Tibial nerve (tissue), 4 donors: ENCODE measurements at regions not wholly inside any gene's neighbourhood (a gene's known extent, or its start where the extent isn't known, plus 50 kb on each side); places are given as distances from the start of the nearest gene placed in this dataset.

Experiments
- DNase-seq, 2 donors: peaks; one replicate each; pipeline ENCODE4 v3.0.0-alpha.2; 2019; ENCODE audit warnings: low spot score in 2 of 2
- H3K27ac ChIP-seq, 4 donors: fragments of 200-600 bp; sonication (generic) in 3 of 4; one replicate each; pipeline ENCODE4 v1.5.1; 2017 to 2019; ENCODE audit warnings: mild to moderate bottlenecking in 1 of 4
- H3K27me3 ChIP-seq, 2 donors: fragments of 200-600 bp; sonication (generic) in 1 of 2; one replicate each; pipeline versions ENCODE4 v1.5.1 to v1.6.0; 2017 to 2019
- H3K36me3 ChIP-seq, 3 donors: fragments of 200-600 bp; sonication (generic); one replicate each; pipeline ENCODE4 v1.5.1; 2018 to 2019
- H3K4me1 ChIP-seq, 4 donors: fragments of 200-600 bp; sonication (generic) in 3 of 4; one replicate each; pipeline ENCODE4 v1.5.1; 2017 to 2019
- H3K4me3 ChIP-seq, 4 donors: fragments of 200-600 bp; sonication (generic) in 3 of 4; one replicate each; pipeline ENCODE4 v1.5.1; 2017 to 2019; ENCODE audit warnings: mild to moderate bottlenecking in 1 of 4, moderate library complexity in 1 of 4
- H3K9me3 ChIP-seq, 4 donors: fragments of 200-600 bp; sonication (generic) in 3 of 4; one replicate each; pipeline ENCODE4 v1.5.1; 2017 to 2019
- EP300 ChIP-seq, 2 donors: sonication (generic); formaldehyde crosslinking; IDR thresholded peaks; one replicate each; pipeline ENCODE4 v1.6.1; 2017; ENCODE audit warnings: antibody characterized with exemption in 2 of 2, mild to moderate bottlenecking in 1 of 2
- POLR2A ChIP-seq, 2 donors: fragments of 450-650 bp; IDR thresholded peaks; one replicate each; pipeline ENCODE4 v1.6.1; 2017; ENCODE audit warnings: antibody characterized with exemption in 2 of 2, mild to moderate bottlenecking in 2 of 2, moderate library complexity in 2 of 2
- WGBS, 2 donors: methylation state at CpG; one replicate each; pipeline ENCODE4 v1.1.5; 2018; 5-methylcytosine and 5-hydroxymethylcytosine counted together
- TF ChIP-seq, protein P1 (sequence below), 5 experiments: fragments of 200-600 bp in 3 of 5; fragments of 450-650 bp in 2 of 5; sonication (generic) in 3 of 5; IDR thresholded peaks; one replicate each; pipeline ENCODE4 v1.5.1; 2016 to 2019; ENCODE audit warnings: antibody characterized with exemption in 5 of 5, mild to moderate bottlenecking in 3 of 5, moderate library complexity in 2 of 5

DNA sequence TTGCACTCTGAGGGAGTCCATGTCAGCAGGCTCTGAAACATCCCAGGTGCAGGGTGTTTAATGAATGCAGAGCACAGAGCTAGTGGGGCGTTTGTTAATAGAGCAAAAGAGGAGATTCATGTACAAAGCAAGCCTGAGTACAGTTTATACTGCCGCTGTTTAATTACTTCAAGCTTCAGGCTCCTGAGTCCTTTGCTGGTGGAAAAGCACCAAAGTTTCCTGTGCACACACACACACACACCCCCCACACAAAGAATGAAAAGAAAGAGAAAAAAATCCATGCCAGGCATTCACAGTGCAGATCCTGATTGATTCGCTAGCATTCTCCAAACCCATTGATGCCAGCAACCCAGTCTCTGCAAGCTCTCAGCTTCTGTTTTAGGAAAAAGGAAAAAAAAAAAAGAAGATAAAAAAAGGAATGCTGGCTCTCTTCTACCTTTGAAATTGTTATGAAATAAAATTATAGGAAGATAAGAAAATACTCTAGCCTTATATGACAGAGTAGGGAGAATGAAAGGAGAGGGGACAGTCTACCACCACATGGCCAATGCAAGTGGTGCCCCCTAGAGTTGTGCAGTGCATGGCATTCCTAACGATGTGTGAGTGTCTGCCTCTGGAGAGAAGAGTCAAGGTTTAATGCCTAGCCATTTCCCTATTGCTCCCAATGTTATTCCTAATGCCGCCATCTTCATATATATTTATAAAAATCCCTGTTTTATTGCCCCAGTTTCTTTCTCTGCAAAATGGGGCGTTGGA is 216.5 kb downstream of the TMEM114 start:
- no peaks in the 10 kb centered on the region for H3K27me3 ChIP-seq
- no peak overlapping the region for H3K4me3 ChIP-seq
- H3K9me3 ChIP-seq, result peaks cover 0 to 17% (median 0%) of the 10 kb centered on the region in 4 donors
- no peaks in the 10 kb centered on the region for H3K4me1 ChIP-seq
- WGBS, 2 donors, result 56 to 58% methylated on average over 6 of the region's 6 CpGs
- H3K36me3 ChIP-seq, result no peaks in the 10 kb centered on the region
- TF ChIP-seq POLR2A (IDR thresholded peaks at IDR 0.05) (no peak), EP300 (IDR thresholded peaks at IDR 0.05) (no peak)
- TF ChIP-seq, protein P1, sequence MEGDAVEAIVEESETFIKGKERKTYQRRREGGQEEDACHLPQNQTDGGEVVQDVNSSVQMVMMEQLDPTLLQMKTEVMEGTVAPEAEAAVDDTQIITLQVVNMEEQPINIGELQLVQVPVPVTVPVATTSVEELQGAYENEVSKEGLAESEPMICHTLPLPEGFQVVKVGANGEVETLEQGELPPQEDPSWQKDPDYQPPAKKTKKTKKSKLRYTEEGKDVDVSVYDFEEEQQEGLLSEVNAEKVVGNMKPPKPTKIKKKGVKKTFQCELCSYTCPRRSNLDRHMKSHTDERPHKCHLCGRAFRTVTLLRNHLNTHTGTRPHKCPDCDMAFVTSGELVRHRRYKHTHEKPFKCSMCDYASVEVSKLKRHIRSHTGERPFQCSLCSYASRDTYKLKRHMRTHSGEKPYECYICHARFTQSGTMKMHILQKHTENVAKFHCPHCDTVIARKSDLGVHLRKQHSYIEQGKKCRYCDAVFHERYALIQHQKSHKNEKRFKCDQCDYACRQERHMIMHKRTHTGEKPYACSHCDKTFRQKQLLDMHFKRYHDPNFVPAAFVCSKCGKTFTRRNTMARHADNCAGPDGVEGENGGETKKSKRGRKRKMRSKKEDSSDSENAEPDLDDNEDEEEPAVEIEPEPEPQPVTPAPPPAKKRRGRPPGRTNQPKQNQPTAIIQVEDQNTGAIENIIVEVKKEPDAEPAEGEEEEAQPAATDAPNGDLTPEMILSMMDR (IDR thresholded peaks at IDR 0.05), result no peak
- no peak overlapping the region for H3K27ac ChIP-seq
- DNase-seq, result no peak

DNA sequence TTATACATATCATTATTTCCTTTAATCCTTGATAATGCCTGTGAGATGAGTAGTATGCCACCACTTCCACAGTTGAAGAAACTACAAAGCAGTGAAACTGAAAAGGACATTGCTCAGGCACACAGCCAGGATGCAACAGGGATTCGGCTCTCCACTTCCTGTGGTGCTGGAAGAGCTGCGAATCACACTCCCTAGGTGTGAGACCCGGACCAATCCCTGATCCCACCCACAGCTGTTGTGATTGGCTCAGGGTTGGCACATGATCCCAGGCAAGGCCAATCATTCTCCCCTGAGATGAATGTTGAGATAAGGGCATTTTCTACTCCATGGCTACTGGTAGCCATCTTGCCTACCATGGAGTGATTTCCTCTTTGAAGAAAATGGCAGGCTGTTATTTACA is 218.2 kb downstream of the TMEM114 start:
- TF ChIP-seq POLR2A (IDR thresholded peaks at IDR 0.05) (no peak), EP300 (IDR thresholded peaks at IDR 0.05) (no peak)
- TF ChIP-seq, protein P1 (IDR thresholded peaks at IDR 0.05), result no peak
- no peak for DNase-seq
- Histone ChIP-seq H3K27ac (no peak overlapping the region), H3K4me1 (no peaks in the 10 kb centered on the region), H3K4me3 (no peak overlapping the region), H3K36me3 (no peaks in the 10 kb centered on the region), H3K27me3 (no peaks in the 10 kb centered on the region), H3K9me3 (peaks cover 0 to 20% (median 0%) of the 10 kb centered on the region in 4 donors)
- WGBS, 2 donors, result 65 to 82% methylated on average over 3 of the region's 3 CpGs

DNA sequence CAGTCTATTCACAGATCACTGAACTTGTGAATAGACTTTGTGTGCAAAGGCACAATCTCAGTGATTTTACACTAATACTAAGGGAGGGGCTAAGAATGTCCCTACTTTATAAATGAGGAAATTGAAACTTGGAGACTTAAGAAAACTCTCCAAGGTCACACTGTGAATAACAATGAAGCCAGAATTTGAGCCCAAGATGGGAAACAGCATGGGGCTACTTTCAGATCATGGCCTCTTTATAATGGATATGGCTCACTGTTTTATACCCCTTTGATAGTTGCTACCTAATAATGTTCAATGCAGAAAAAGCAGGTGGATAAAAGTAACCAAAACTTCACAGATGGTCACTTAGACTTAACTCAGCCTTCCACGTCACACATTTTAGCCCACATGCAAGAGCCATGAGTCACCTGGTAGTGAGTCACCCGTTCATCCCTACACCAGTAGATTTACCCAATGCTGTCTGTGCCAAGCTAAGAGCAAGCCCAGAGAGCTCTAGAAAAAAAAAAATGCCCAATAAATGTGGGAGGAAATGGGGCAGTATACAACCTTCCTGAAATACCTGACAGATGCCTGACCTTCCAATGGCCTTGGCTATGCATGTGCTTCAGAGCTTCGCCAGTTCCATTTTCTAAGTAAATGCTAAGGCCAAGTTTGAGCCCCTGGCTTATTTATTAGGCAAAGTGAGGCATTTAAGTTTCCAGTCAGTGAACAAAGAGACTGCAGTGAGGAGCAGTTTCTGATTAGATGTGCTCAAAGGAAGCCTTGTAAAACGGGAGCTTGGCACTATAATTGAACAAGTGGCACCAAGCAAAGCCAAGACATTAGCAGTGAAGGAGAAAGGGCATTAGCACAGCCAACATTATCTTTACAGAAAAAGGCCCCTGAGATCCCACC is 219.7 kb downstream of the TMEM114 start:
- 62 to 66% methylated on average over 4 of the region's 4 CpGs for WGBS, 2 donors
- Histone ChIP-seq H3K27ac (no peak overlapping the region), H3K4me3 (no peak overlapping the region), H3K36me3 (no peaks in the 10 kb centered on the region), H3K4me1 (no peaks in the 10 kb centered on the region), H3K9me3 (peaks cover 0 to 20% (median 0%) of the 10 kb centered on the region in 4 donors), H3K27me3 (no peaks in the 10 kb centered on the region)
- TF ChIP-seq POLR2A (IDR thresholded peaks at IDR 0.05), result no peak
- no peak for TF ChIP-seq EP300 (IDR thresholded peaks at IDR 0.05)
- TF ChIP-seq, protein P1 (IDR thresholded peaks at IDR 0.05), result no peak
- DNase-seq, result no peak

DNA sequence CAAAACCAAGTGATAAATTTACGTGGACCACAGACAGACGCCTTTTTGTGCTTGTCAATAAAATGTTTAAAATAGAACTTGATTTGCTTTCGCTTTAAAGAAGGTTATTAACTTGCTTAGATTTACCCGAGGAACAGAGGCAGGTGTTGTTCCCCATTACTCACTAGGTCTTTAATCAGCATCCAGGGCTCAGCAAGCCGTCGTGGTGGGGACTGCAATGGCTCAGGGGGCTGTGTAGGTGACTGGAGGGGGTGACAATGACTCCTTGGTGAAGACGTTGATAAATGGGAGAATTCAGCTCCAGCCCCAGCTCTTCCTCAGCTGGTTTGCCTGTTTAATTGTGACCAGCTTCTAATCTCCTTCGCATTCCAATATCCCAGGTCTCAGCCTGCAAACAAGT is 231.4 kb downstream of the TMEM114 start:
- no peaks in the 10 kb centered on the region for H3K4me1 ChIP-seq
- TF ChIP-seq, protein P1 (IDR thresholded peaks at IDR 0.05), result no peak
- no peak for TF ChIP-seq EP300 (IDR thresholded peaks at IDR 0.05)
- no peak for TF ChIP-seq POLR2A (IDR thresholded peaks at IDR 0.05)
- no peak overlapping the region for H3K4me3 ChIP-seq
- WGBS, 2 donors, result 35 to 38% methylated on average over 8 of the region's 8 CpGs
- no peak for DNase-seq
- H3K27ac ChIP-seq, result no peak overlapping the region
- no peaks in the 10 kb centered on the region for H3K36me3 ChIP-seq
- no peaks in the 10 kb centered on the region for H3K27me3 ChIP-seq
- no peaks in the 10 kb centered on the region for H3K9me3 ChIP-seq

DNA sequence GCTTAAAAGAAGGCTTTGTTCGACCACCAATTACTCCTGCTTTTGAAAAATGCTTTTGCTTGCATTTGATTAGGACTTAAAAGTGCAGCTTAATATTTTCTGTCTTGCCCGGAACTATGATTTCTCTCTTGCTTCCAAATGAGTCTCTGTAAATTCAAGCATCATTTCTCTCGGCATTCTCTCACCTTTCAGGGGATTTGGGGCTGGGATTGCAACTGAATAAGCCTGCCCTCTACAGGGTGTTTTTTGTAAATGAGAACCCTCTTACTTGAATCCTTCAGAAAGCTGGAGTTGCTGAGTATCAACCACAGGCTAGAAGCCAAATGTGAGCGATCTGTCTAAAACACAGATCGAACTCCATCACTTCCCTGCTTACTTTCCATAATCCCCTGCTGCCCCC is 234.6 kb downstream of the TMEM114 start:
- TF ChIP-seq POLR2A (IDR thresholded peaks at IDR 0.05) (no peak), EP300 (IDR thresholded peaks at IDR 0.05) (no peak)
- TF ChIP-seq, protein P1 (IDR thresholded peaks at IDR 0.05), result no peak
- no peak for DNase-seq
- no peaks in the 10 kb centered on the region for H3K4me1 ChIP-seq
- 28 to 29% methylated on average over 5 of the region's 5 CpGs for WGBS, 2 donors
- H3K27me3 ChIP-seq, result no peaks in the 10 kb centered on the region
- no peak overlapping the region for H3K27ac ChIP-seq
- H3K36me3 ChIP-seq, result no peaks in the 10 kb centered on the region
- H3K9me3 ChIP-seq, result no peaks in the 10 kb centered on the region
- H3K4me3 ChIP-seq, result no peak overlapping the region
